HG02970 (cell line): ENCODE measurements at regions not wholly inside any gene's neighbourhood (a gene's known extent, or its start where the extent isn't known, plus 50 kb on each side); places are given as distances from the start of the nearest gene placed in this dataset.
"Not testable (repeated sequence)": the region's sequence is repeated elsewhere in the genome, so short reads cannot be mapped to it uniquely, and the experiment has no call there.

Source experiments
- ATAC-seq: cut with Tn5 transposase; IDR thresholded peaks from one replicate; pipeline ENCODE4 v1.9.1; 2021; ENCODE audit warnings: mild to moderate bottlenecking, moderate library complexity, moderate number of reproducible peaks; ENCODE audit not compliant: unreplicated experiment, low FRiP score

DNA sequence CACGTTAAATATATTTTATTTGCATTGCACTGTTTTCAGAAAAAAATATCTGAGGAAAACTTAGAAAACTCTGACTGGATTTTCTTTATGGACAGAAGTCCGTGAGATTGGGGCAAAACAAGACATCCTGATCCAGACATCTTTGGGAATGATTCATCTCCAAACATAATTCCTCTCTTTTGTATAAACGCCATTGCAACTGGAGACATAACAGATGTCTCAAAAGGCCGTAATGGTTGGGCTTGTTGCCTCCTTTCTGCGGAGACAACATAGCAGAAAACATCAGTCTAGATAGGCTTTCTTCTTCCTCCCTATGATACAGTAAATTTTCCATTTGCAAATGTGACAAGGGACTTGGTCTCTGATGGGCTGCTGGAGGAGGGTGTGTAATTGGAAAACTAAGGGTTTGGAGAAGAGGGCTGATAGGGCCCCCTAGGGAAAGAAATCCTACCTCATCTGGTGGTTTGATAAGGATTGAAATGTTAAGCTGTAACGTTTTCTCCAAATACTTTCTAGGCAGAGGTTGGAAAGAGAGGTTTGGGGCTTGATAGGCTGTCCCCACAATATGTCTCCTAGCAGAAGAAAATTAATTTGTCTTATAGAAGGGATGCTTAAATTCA lies 631.5 kb upstream of the ST8SIA4 start:
- ATAC-seq, result no peak

DNA sequence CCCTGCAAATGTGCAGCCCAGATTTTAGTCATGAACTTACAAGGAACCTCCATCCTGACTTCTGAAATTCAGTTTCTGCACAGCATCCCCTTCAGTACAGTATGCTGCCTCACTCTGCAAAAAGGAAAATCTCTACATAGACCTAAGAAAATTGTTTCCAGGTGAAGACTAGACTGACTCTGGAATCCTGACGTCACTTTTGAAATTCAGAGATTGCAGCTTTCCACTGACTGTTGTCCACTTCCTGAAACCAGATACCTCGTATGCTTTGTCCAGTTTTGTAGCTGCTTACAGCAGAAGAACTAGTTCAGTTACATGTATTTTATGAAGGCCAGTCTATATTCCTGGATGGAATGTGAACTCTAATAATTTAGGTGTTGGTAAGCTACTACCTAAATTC lies 629.3 kb upstream of the ST8SIA4 start:
- no peak for ATAC-seq

DNA sequence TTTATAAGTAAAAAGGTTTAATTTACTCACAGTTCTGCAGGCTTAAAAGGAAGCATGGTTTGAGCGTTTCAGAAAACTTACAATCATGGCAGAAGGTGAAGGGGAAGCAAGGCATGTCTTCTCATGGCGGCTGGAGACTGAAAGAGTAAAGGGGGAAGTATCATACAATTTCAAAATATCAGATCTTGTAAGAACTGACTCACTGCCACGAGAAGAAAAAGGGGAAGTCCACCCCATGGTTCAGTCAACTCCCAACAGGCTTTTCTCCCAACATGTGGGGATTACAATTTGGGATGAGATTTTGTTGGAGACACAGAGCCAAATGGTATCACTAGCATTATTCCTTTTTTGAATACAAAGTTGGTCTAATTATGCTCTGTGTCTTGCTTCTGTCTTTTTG lies 627.9 kb upstream of the ST8SIA4 start:
- no peak for ATAC-seq

GRCh38 chr5:101529094-101529493 lies 626.0 kb upstream of the ST8SIA4 start:
- ATAC-seq, result not testable (repeated sequence)

- no peak for ATAC-seq
Observed at GRCh38 chr5:101520417-101520816, 617.3 kb upstream of the ST8SIA4 start.

GRCh38 chr5:101517795-101518194 lies 614.7 kb upstream of the ST8SIA4 start:
- no peak for ATAC-seq

- ATAC-seq, result no peak
Observed at GRCh38 chr5:101515721-101516120, 612.6 kb upstream of the ST8SIA4 start.

DNA sequence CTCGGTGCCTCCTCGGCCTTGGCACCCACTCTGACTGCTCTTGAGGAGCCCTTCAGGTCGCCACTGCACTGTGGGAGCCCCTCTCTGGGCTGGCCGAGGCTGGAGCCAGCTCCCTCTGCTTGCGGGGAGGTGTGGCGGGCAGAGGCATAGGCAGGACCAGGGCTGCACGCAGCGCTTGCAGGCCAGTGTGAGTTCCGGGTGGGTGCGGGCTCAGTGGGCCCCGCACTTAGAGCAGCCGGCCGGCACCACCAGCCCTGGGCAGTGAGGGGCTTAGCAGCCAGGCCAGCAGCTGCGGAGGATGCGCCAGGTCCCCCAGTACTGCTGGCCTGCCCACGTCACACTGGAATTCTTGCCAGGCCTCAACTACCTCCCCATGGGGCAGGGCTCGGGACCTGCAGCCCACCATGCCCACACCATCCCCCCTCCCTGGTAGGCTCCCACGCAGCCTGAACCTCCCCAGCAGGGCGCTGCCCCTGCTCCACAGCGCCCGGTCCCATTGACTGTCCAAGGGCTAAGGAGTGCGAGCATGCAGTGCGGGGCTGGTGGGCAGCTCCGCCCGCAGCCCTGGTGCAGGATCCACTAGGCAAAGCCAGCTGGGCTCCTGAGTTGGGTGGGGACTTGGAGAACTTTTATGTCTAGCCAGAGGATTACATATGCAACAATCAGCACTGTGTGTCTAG lies 602.9 kb upstream of the ST8SIA4 start:
- ATAC-seq, result no peak

DNA sequence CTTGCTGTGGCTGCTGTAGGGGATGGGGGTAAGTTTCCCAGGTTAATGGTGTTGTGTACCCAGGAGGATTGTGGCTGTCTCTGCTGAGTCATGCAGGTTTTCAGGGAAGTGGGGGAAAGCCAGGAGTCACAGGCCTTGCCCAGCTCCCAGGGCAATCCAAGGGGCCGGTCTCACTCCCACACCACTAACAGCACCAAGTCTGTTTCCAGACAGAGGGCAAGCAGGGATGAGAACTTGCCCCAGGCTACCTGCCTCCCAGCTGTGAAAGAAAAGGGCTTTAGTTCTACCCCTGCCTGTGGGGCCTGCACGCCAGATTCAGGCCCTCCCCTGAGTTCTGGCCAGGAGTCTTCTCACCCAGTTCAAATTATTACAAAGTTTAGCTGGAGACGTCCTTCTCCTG lies 579.8 kb upstream of the ST8SIA4 start:
- no peak for ATAC-seq

GRCh38 chr5:101473483-101473882 lies 570.4 kb upstream of the ST8SIA4 start:
- no peak for ATAC-seq

DNA sequence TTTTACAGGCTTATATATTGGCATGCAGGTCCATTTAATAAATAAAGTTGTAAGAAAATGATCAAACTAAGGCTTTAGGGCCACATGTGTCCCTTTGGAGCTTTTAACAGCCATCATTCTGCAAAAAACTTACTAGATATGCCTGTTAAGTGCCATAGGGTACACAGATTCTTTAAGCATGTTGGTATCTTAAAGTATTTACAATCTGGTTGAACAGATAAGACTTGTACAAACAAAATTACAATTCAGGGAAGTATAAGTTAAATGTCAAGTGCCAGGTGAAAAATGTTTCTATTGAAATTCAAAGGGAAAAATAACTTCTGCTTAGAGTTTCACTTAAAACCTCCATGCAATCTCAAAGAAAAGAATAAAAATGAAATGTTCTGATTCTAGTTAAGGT lies 558.4 kb upstream of the ST8SIA4 start:
- no peak for ATAC-seq

DNA sequence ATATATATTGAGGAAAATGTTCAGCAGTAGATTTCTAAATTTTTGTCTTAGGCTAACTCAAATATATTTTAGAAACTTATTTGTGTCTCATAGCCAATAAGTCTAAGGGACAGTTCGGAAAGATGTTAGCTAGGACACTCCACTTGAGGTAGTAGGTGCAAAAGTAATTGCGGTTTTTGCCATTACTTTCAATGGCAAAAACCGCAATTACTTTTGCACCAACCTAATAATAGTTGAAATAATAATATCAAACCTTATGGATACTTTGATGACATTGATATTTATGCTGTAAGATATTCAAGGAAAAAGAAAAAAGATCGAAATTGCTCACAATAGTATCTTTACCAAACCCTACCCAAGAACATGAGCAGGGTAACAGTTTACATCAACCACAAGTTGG lies 555.5 kb upstream of the ST8SIA4 start:
- no peak for ATAC-seq

GRCh38 chr5:101455851-101456250 lies 552.8 kb upstream of the ST8SIA4 start:
- no peak for ATAC-seq

- ATAC-seq, result no peak
Observed at GRCh38 chr5:101455048-101455447, 552.0 kb upstream of the ST8SIA4 start.

GRCh38 chr5:101442281-101442680 lies 539.2 kb upstream of the ST8SIA4 start:
- ATAC-seq, result not testable (repeated sequence)

DNA sequence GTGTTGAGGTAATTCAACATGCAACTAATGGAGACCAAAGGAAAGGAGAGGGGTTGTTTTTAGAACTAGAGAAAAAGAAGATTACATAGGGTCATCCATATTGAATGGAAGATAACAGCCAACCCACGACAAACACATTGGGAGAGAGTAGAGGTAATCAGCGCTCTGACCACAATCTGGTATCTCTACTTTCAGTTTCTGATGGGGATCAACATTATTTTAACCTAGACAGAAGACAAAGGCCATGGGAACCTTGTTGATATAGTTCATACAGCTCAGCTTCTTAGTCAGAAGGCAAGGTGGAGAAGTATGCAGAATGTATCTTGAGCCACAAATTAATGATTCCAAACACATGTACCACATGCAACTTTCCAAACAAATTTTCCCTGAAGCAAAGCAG lies 537.1 kb upstream of the ST8SIA4 start:
- no peak for ATAC-seq

DNA sequence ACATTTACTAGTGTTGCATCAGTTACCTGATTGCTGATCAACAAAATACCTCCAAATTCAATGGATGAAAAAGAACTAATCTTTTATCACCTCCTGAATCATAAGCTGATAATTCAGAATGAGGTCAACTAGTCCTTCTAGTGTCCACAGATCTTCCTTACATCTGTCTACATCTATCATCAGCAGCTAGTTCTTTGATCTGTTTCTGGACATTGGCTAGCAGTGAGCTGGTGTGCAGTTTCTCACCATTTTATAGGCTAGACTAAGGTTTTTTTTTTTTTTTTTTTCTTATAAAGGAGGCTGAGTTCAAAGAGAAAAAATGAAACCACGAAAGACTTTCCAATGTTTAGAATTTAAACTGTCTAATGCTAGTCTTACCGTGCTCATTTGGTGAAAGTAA lies 534.3 kb upstream of the ST8SIA4 start:
- no peak for ATAC-seq

DNA sequence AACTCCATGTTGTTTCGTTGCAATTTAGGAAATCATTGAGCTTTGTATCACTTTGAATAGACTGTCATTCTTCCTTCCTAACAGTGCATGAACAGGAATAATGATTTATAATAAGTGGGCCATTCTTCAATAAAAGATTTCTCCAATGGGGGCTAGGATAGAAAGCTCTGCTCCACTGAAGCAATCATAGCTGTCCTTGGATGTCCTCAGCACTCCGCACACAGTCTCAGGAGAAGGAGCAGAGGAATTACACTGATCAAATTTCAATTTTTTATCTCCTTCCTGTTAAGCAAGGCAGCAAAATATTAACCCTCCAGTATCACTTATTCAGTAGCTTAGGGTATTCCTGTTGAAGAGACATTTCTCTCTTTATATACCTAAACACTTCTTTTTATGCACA lies 532.7 kb upstream of the ST8SIA4 start:
- no peak for ATAC-seq

GRCh38 chr5:101431201-101431600 lies 528.1 kb upstream of the ST8SIA4 start:
- ATAC-seq, result no peak

GRCh38 chr5:101430551-101430950 lies 527.5 kb upstream of the ST8SIA4 start:
- no peak for ATAC-seq

GRCh38 chr5:101429241-101429640 lies 526.2 kb upstream of the ST8SIA4 start:
- no peak for ATAC-seq

DNA sequence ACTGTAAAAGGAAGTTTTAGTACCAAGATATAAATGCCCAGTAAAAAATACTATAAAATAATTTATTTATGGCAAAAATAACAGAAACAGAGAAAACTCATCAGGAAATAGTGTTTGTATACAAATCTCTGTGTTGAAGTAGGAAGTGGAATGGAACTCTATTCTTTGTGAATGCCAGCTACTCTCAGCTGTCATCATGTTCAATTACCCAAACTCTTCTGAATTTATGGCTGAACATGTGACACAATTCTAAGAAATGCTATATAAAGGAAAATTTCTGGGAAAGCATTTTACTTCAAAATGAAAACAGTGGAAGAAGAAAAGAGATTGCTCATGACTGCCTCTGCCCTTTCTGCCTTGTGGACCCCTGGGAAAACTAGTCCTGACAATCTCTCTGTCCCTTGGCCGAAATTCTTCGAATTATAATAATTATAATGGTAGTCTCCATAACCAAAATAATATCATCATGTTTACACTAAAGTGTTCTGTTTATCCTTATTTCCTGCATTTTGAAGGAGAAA lies 522.3 kb upstream of the ST8SIA4 start:
- no peak for ATAC-seq
